ENCODE measurements at regions not wholly inside any gene's neighbourhood (a gene's known extent, or its start where the extent isn't known, plus 50 kb on each side); places are given as distances from the start of the nearest gene placed in this dataset.

DNA sequence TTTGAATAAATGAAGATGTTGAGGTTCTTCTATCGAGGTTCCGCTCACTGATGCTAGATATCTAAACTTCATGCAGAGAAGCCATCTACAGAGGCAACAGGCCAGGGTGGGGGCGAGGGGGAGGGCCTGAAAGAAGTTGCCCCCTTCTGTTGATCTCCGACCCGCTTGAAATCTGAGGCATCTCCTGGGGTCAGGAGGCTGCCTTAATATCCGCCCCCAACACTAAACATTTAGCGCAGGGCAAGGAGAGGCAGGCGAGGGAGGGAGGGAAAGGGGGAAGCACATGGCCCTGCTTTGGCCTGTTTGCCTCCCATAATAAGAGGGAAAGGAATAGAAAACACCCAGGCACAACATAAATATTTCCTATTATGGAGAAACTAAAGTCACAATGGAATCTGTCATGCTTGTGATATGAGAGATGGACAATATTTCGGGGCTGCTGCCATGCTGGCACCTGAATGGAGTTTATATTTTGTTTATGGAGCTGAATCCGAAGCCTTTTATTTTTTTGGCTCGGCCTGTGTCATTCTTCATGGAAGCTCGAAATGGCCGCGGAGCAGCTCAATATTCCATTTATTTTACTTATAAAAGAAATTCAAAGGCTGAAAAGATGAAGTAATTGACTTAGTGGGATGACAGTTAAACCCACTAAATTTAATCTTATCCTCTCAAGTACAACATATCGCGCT lies 221.1 kb downstream of the INSIG2 start:
- Histone ChIP-seq H3K4me3 (peak overlapping the region; percentile 45), H3K9ac (ENCODE audit: insufficient read depth in 1 of 2, low read depth in 2 of 2, low read length in 2 of 2) (peak overlapping the region; percentile 52 to 80; a peak in 3 of 4 replicates), H4K20me1 (replicated peaks; ENCODE audit: control insufficient read depth, insufficient read depth, low read length) (no peaks in the 10 kb centered on the region), H3K27me3 (ENCODE audit: control insufficient read depth in 2 of 2, insufficient read depth in 2 of 2, low read length in 2 of 2) (no peaks in the 10 kb centered on the region; a peak in 2 of 5 replicates), H3K4me1 (replicated peaks in 1 of 2; ENCODE audit: control insufficient read depth in 2 of 2, insufficient read depth in 2 of 2, low read length in 2 of 2) (peaks cover 0 to 4% of the 10 kb centered on the region in 2 experiments; a peak in 2 of 5 replicates), H3K27ac (ENCODE audit: extremely low read depth, low read depth, low read length) (peak overlapping the region; percentile 57; the same call in 2 of the 3 replicates), H3K4me2 (ENCODE audit: insufficient read depth, low read length) (peak overlapping the region; percentile 75), H3K9me1 (ENCODE audit: control insufficient read depth, insufficient read depth, low read length) (no peaks in the 10 kb centered on the region), H3K79me2 (ENCODE audit: control insufficient read depth, insufficient read depth, low read length) (no peaks in the 10 kb centered on the region), H3K36me3 (ENCODE audit: control insufficient read depth, insufficient read depth, low read length) (no peaks in the 10 kb centered on the region), H3K9me3 (replicated peaks; ENCODE audit: control insufficient read depth, insufficient read depth, low read depth, low read length) (no peaks in the 10 kb centered on the region), H2AFZ (ENCODE audit: low read depth, low read length) (peak overlapping the region; percentile 98)
- BruUV-seq (replicated peaks), result TSS peak; percentile 73
- CTCF ChIA-PET (ENCODE audit: low intra/inter-chr PET ratio), result no interaction called here
- ATAC-seq (no peak), DNase-seq (ENCODE audit: extremely low read depth in 1 of 4, low spot score in 3 of 4) (no peak), FAIRE-seq (no peak)
- POLR2A ChIA-PET, result interaction anchor here (0.7 to 1.0 kb wide), 2 partner anchors 9 to 13 kb away, joined by 3 to 4 read pairs; no protein-coding TSS in a partner anchor
- in situ Hi-C loops (cut with MboI), result no loop called here
- intact Hi-C loops (cut with micrococcal nuclease), result no loop called here
- 67% methylated on average over 12 of the region's 16 CpGs for WGBS (ENCODE audit: insufficient coverage, low coverage, missing lambda C conversion rate)
- TF ChIP-seq HNRNPK (IDR thresholded peaks at IDR 0.05; ENCODE audit: low read depth, low read length, poor library complexity, severe bottlenecking), result no peak
- TF ChIP-seq, protein P1, sequence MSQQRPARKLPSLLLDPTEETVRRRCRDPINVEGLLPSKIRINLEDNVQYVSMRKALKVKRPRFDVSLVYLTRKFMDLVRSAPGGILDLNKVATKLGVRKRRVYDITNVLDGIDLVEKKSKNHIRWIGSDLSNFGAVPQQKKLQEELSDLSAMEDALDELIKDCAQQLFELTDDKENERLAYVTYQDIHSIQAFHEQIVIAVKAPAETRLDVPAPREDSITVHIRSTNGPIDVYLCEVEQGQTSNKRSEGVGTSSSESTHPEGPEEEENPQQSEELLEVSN (IDR thresholded peaks at IDR 0.05; ENCODE audit: borderline replicate concordance in 1 of 2, extremely low read depth in 1 of 2, insufficient read depth in 1 of 2, insufficient read length in 1 of 2, low read depth in 1 of 2, low read length in 1 of 2, poor library complexity in 1 of 2, severe bottlenecking in 1 of 2), result peak in 1 of 2 experiments; percentile 50

DNA sequence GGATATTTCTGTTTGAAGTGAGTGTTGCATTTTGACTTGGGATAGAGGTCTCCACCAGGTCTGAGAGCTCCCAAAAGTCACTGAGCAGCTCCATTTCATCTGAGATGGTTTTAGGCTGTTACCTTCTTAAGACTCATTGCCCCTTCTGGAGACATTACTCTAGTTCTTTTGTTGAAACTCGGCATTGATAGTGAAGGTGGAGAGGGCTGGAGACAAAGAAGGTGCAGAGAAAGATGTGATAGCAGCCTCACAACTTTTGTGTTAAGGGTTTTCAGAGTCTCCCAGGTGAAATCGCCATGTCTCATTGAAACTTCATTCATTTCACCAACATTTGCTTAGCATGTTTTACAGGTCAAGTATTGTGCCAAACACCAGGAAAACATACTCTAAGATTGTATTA lies 219.6 kb downstream of the INSIG2 start:
- Histone ChIP-seq H3K27ac (ENCODE audit: extremely low read depth, low read depth, low read length) (no peak overlapping the region), H2AFZ (ENCODE audit: low read depth, low read length) (0 out of 2 replicates have a peak overlapping the region, but pooled peaks have one; percentile 44), H3K4me2 (ENCODE audit: insufficient read depth, low read length) (no peak overlapping the region), H3K9me1 (ENCODE audit: control insufficient read depth, insufficient read depth, low read length) (no peaks in the 10 kb centered on the region), H4K20me1 (replicated peaks; ENCODE audit: control insufficient read depth, insufficient read depth, low read length) (no peaks in the 10 kb centered on the region), H3K27me3 (ENCODE audit: control insufficient read depth in 2 of 2, insufficient read depth in 2 of 2, low read length in 2 of 2) (no peaks in the 10 kb centered on the region; a peak in 2 of 5 replicates), H3K4me1 (replicated peaks in 1 of 2; ENCODE audit: control insufficient read depth in 2 of 2, insufficient read depth in 2 of 2, low read length in 2 of 2) (peaks cover 0 to 4% of the 10 kb centered on the region in 2 experiments; a peak in 2 of 5 replicates), H3K9ac (ENCODE audit: insufficient read depth in 1 of 2, low read depth in 2 of 2, low read length in 2 of 2) (no peak overlapping the region), H3K79me2 (ENCODE audit: control insufficient read depth, insufficient read depth, low read length) (no peaks in the 10 kb centered on the region), H3K9me3 (replicated peaks; ENCODE audit: control insufficient read depth, insufficient read depth, low read depth, low read length) (no peaks in the 10 kb centered on the region), H3K36me3 (ENCODE audit: control insufficient read depth, insufficient read depth, low read length) (no peaks in the 10 kb centered on the region), H3K4me3 (no peak overlapping the region)
- in situ Hi-C loops (cut with MboI), result no loop called here
- ChIA-PET CTCF (ENCODE audit: low intra/inter-chr PET ratio) (no interaction called here), POLR2A (no interaction called here)
- BruUV-seq (replicated peaks), result no TSS peak
- intact Hi-C loops (cut with micrococcal nuclease), result no loop called here
- DNase-seq (ENCODE audit: extremely low read depth in 1 of 4, low spot score in 3 of 4) (no peak), FAIRE-seq (no peak), ATAC-seq (no peak)
- WGBS (ENCODE audit: insufficient coverage, low coverage, missing lambda C conversion rate), result 7% methylated on average over 2 of the region's 2 CpGs
- no peak for TF ChIP-seq GABPA (tag; conservative IDR thresholded peaks at IDR 0.05; ENCODE audit: low read depth)
- no peak for TF ChIP-seq ZNF780A (CRISPR knock-in tag; IDR thresholded peaks at IDR 0.05)
- TF ChIP-seq, protein P2, sequence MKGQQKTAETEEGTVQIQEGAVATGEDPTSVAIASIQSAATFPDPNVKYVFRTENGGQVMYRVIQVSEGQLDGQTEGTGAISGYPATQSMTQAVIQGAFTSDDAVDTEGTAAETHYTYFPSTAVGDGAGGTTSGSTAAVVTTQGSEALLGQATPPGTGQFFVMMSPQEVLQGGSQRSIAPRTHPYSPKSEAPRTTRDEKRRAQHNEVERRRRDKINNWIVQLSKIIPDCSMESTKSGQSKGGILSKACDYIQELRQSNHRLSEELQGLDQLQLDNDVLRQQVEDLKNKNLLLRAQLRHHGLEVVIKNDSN (CRISPR knock-in tag; IDR thresholded peaks at IDR 0.05), result no peak
- no peak for TF ChIP-seq ZNF77 (CRISPR knock-in tag; IDR thresholded peaks at IDR 0.05)
- TF ChIP-seq, protein P3, sequence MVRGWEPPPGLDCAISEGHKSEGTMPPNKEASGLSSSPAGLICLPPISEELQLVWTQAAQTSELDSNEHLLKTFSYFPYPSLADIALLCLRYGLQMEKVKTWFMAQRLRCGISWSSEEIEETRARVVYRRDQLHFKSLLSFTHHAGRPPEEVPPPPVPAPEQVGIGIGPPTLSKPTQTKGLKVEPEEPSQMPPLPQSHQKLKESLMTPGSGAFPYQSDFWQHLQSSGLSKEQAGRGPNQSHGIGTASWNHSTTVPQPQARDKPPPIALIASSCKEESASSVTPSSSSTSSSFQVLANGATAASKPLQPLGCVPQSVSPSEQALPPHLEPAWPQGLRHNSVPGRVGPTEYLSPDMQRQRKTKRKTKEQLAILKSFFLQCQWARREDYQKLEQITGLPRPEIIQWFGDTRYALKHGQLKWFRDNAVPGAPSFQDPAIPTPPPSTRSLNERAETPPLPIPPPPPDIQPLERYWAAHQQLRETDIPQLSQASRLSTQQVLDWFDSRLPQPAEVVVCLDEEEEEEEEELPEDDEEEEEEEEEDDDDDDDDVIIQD (CRISPR knock-in tag; IDR thresholded peaks at IDR 0.05), result no peak
- TF ChIP-seq, protein P4, sequence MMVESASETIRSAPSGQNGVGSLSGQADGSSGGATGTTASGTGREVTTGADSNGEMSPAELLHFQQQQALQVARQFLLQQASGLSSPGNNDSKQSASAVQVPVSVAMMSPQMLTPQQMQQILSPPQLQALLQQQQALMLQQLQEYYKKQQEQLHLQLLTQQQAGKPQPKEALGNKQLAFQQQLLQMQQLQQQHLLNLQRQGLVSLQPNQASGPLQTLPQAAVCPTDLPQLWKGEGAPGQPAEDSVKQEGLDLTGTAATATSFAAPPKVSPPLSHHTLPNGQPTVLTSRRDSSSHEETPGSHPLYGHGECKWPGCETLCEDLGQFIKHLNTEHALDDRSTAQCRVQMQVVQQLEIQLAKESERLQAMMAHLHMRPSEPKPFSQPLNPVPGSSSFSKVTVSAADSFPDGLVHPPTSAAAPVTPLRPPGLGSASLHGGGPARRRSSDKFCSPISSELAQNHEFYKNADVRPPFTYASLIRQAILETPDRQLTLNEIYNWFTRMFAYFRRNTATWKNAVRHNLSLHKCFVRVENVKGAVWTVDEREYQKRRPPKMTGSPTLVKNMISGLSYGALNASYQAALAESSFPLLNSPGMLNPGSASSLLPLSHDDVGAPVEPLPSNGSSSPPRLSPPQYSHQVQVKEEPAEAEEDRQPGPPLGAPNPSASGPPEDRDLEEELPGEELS (CRISPR knock-in tag; IDR thresholded peaks at IDR 0.05; ENCODE audit: borderline replicate concordance), result no peak

All from K562 (cell line).